Hepatocyte (in vitro differentiated cells): ENCODE measurements at regions not wholly inside any gene's neighbourhood (a gene's known extent, or its start where the extent isn't known, plus 50 kb on each side); places are given as distances from the start of the nearest gene placed in this dataset.
"Not testable (repeated sequence)": the region's sequence is repeated elsewhere in the genome, so short reads cannot be mapped to it uniquely, and the experiment has no call there.

Experiments
- DNase-seq: peaks from one replicate; pipeline ENCODE4 v3.0.0-alpha.2; 2016; ENCODE audit warnings: low spot score
- H2AFZ ChIP-seq: fragments of 200-600 bp; sonication (generic); 2 replicates; pipeline ENCODE4 v1.6.0; 2016; ENCODE audit warnings: antibody characterized with exemption, mild to moderate bottlenecking
- H3K27ac ChIP-seq: fragments of 200-600 bp; sonication (generic); 2 replicates; pipeline ENCODE4 v1.5.1; 2016; ENCODE audit warnings: mild to moderate bottlenecking
- H3K27me3 ChIP-seq: fragments of 200-600 bp; sonication (generic); 2 replicates; pipeline ENCODE4 v1.6.1; 2016
- H3K36me3 ChIP-seq: fragments of 200-600 bp; sonication (generic); replicated peaks from 2 replicates; pipeline ENCODE4 v1.5.1; 2016; ENCODE audit warnings: low read depth; ENCODE audit not compliant: insufficient read depth
- H3K4me1 ChIP-seq: fragments of 200-600 bp; sonication (generic); 2 replicates; pipeline ENCODE4 v1.5.1; 2016; ENCODE audit warnings: mild to moderate bottlenecking, moderate library complexity; ENCODE audit not compliant: insufficient read depth
- H3K4me2 ChIP-seq: fragments of 200-600 bp; sonication (generic); 2 replicates; pipeline ENCODE4 v1.6.0; 2016
- H3K4me3 ChIP-seq: fragments of 200-600 bp; sonication (generic); 2 replicates; pipeline ENCODE4 v1.5.1; 2016; ENCODE audit warnings: mild to moderate bottlenecking
- H3K79me2 ChIP-seq: fragments of 200-600 bp; sonication (generic); 2 replicates; pipeline ENCODE4 v1.6.0; 2017; ENCODE audit warnings: mild to moderate bottlenecking
- H3K9me2 ChIP-seq: fragments of 200-600 bp; sonication (generic); replicated peaks from 2 replicates; pipeline ENCODE4 v1.6.0; 2017; ENCODE audit warnings: mild to moderate bottlenecking; ENCODE audit not compliant: insufficient read depth
- H3K9me3 ChIP-seq: fragments of 200-600 bp; sonication (generic); 2 replicates; pipeline ENCODE4 v1.5.1; 2016; ENCODE audit warnings: low read depth, mild to moderate bottlenecking
- H4K20me1 ChIP-seq: fragments of 200-600 bp; sonication (generic); 2 replicates; pipeline ENCODE4 v1.6.0; 2016; ENCODE audit warnings: mild to moderate bottlenecking; ENCODE audit not compliant: insufficient read depth, poor library complexity, severe bottlenecking
- EZH2 ChIP-seq: fragments of 200-600 bp; sonication (generic); IDR thresholded peaks from 2 replicates; pipeline ENCODE4 v1.6.1; 2016; ENCODE audit warnings: antibody characterized with exemption, mild to moderate bottlenecking, borderline replicate concordance
- EZH2phosphoT487 ChIP-seq: fragments of 200-600 bp; sonication (generic); IDR thresholded peaks from one replicate; pipeline ENCODE4 v1.6.1; 2018; ENCODE audit warnings: antibody characterized with exemption, mild to moderate bottlenecking, low read depth, moderate library complexity; ENCODE audit not compliant: unreplicated experiment, severe bottlenecking
- WGBS: methylation state at CpG from one replicate; pipeline ENCODE4 v1.1.6; 2016; ENCODE audit warnings: low lambda C conversion rate; ENCODE audit errors: missing lambda C conversion rate; 5-methylcytosine and 5-hydroxymethylcytosine counted together
- TF ChIP-seq, protein P1 (sequence below): fragments of 200-600 bp; sonication (generic); IDR thresholded peaks from 2 replicates; pipeline ENCODE4 v1.5.1; 2016; ENCODE audit warnings: antibody characterized with exemption, mild to moderate bottlenecking; ENCODE audit not compliant: poor library complexity

DNA sequence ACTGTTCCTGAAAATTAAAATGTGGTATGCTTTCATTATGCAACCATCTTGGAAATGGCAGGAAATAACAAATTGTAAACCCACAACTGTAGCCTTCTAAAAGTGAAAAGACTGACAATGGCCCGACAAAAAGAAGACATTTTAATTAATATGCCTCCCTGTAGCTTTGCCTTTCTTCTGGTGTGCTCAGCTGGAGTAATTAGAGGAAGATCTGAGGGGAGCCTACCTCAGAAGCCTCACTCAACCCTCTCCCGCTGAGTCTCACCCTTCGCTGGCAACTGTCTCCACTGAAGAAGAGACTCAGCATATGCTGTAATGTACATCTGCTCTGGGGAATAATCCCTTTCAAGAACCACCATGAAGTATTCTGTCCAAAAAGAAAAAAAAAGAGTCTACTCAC lies 104.7 kb upstream of the SETMAR start:
- Histone ChIP-seq H3K79me2 (no peaks in the 10 kb centered on the region), H2AFZ (no peak overlapping the region), H3K27me3 (no peaks in the 10 kb centered on the region), H4K20me1 (no peaks in the 10 kb centered on the region), H3K36me3 (no peaks in the 10 kb centered on the region), H3K9me3 (no peaks in the 10 kb centered on the region), H3K9me2 (no peaks in the 10 kb centered on the region), H3K4me2 (no peak overlapping the region), H3K4me3 (no peak overlapping the region), H3K4me1 (peaks cover 4% of the 10 kb centered on the region), H3K27ac (no peak overlapping the region)
- DNase-seq, result no peak
- 84% methylated on average over 3 of the region's 3 CpGs for WGBS
- TF ChIP-seq EZH2phosphoT487 (no peak), EZH2 (no peak)
- TF ChIP-seq, protein P1, sequence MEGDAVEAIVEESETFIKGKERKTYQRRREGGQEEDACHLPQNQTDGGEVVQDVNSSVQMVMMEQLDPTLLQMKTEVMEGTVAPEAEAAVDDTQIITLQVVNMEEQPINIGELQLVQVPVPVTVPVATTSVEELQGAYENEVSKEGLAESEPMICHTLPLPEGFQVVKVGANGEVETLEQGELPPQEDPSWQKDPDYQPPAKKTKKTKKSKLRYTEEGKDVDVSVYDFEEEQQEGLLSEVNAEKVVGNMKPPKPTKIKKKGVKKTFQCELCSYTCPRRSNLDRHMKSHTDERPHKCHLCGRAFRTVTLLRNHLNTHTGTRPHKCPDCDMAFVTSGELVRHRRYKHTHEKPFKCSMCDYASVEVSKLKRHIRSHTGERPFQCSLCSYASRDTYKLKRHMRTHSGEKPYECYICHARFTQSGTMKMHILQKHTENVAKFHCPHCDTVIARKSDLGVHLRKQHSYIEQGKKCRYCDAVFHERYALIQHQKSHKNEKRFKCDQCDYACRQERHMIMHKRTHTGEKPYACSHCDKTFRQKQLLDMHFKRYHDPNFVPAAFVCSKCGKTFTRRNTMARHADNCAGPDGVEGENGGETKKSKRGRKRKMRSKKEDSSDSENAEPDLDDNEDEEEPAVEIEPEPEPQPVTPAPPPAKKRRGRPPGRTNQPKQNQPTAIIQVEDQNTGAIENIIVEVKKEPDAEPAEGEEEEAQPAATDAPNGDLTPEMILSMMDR, result no peak

GRCh38 chr3:4204776-4205175 lies 98.4 kb upstream of the SETMAR start:
- not testable (repeated sequence) for DNase-seq, H3K4me3 ChIP-seq, H3K4me2 ChIP-seq, H2AFZ ChIP-seq, H4K20me1 ChIP-seq, H3K27me3 ChIP-seq, H3K36me3 ChIP-seq, H3K9me2 ChIP-seq, H3K79me2 ChIP-seq, H3K27ac ChIP-seq, H3K9me3 ChIP-seq, H3K4me1 ChIP-seq

DNA sequence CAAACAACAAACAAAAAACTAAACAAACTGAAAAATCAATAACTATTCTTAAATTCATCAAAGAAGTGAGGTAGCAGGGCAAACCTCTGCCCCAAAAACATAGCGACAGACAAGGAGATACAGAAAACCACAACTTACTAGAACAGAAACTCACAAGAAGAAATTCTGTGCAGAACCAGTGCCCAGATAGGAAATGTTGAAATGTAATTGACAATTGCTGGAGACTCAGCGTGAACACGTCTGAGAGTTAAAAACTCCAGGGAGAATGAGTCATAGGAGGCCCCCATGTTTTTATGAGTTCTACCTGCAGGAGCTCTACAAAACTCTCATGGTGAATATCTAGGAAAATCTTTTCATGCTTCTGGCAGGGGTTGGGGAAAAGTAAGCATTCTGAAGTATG lies 95.5 kb upstream of the SETMAR start:
- no peak overlapping the region for H3K27ac ChIP-seq
- H3K36me3 ChIP-seq, result no peaks in the 10 kb centered on the region
- H3K9me3 ChIP-seq, result no peaks in the 10 kb centered on the region
- no peak overlapping the region for H3K4me3 ChIP-seq
- TF ChIP-seq EZH2phosphoT487 (no peak), EZH2 (no peak)
- TF ChIP-seq, protein P1, result no peak
- WGBS, result 41% methylated on average over 3 of the region's 3 CpGs
- no peak for DNase-seq
- no peaks in the 10 kb centered on the region for H3K4me1 ChIP-seq
- H4K20me1 ChIP-seq, result no peaks in the 10 kb centered on the region
- no peak overlapping the region for H2AFZ ChIP-seq
- no peak overlapping the region for H3K4me2 ChIP-seq
- H3K9me2 ChIP-seq, result no peaks in the 10 kb centered on the region
- H3K79me2 ChIP-seq, result no peaks in the 10 kb centered on the region
- no peaks in the 10 kb centered on the region for H3K27me3 ChIP-seq

GRCh38 chr3:4208556-4208955 lies 94.6 kb upstream of the SETMAR start:
- Histone ChIP-seq H3K9me2 (no peaks in the 10 kb centered on the region), H4K20me1 (no peaks in the 10 kb centered on the region), H3K4me2 (no peak overlapping the region), H3K4me1 (no peaks in the 10 kb centered on the region), H3K9me3 (no peaks in the 10 kb centered on the region), H3K4me3 (no peak overlapping the region), H2AFZ (no peak overlapping the region), H3K79me2 (no peaks in the 10 kb centered on the region), H3K36me3 (no peaks in the 10 kb centered on the region), H3K27me3 (no peaks in the 10 kb centered on the region), H3K27ac (no peak overlapping the region)
- WGBS, result 89% methylated on average over 4 of the region's 4 CpGs
- TF ChIP-seq, protein P1, result no peak
- no peak for TF ChIP-seq EZH2phosphoT487
- no peak for TF ChIP-seq EZH2
- no peak for DNase-seq
